ENCODE measurements at regions not wholly inside any gene's neighbourhood (a gene's known extent, or its start where the extent isn't known, plus 50 kb on each side); places are given as distances from the start of the nearest gene placed in this dataset.

DNA sequence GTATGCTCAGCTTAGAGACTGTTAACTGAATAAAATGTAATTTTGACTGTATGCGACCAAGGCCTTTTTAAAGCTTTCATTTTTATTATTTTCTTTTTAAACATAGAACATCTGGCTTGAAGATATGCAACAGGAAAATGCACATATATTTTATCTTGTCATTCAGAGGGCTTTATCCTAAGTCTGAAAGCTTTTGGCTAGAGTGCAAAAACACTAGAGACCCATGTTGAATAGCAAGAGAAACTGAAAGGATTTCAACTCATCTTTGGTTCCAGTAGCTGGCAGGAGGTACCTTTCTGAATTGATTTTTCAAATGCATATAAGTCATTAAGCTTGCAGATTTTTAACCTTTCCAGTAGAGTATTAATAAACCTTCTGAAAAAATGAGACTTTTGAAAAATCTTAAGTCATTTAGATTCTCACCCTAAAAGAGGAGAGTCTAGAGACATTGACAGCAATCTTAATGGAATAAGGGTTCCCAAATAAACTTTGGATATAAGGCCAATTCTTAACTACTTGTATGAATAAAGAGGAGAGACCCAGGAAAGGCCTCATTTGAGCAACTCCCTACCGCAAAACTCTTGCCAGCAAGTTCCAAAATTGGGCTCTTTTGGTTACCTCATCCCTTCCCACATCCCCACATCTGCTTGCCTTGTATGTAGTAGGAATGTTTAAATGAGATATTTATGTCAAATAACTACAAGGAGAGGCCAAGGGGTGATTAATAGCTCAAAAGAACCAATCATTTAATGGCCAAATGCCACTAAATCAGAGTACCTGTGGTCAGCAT lies 454.4 kb downstream of the HTR7 start:
- FAIRE-seq (no peak), DNase-seq (peak in 2 of 5 donors; percentile 24 to 63)
- no peaks in the 10 kb centered on the region for H3K9me3 ChIP-seq (ENCODE audit: control insufficient read depth in 2 of 3, insufficient read depth in 1 of 3, low read length in 3 of 3)
- no peaks in the 10 kb centered on the region for H3K36me3 ChIP-seq (ENCODE audit: control insufficient read depth in 2 of 3, insufficient read depth in 3 of 3, low read length in 3 of 3)
- intact Hi-C loops (cut with DNase I) = no loop called here
- no peak overlapping the region for H3K27ac ChIP-seq (ENCODE audit: low read depth in 2 of 2, low read length in 2 of 2)
- no peak overlapping the region for H3K4me3 ChIP-seq (ENCODE audit: low read length in 3 of 3)
- no peaks in the 10 kb centered on the region for H3K4me1 ChIP-seq (ENCODE audit: control insufficient read depth in 2 of 3, insufficient read depth in 2 of 3, low read depth in 1 of 3, low read length in 3 of 3)
- TF ChIP-seq, protein P1, sequence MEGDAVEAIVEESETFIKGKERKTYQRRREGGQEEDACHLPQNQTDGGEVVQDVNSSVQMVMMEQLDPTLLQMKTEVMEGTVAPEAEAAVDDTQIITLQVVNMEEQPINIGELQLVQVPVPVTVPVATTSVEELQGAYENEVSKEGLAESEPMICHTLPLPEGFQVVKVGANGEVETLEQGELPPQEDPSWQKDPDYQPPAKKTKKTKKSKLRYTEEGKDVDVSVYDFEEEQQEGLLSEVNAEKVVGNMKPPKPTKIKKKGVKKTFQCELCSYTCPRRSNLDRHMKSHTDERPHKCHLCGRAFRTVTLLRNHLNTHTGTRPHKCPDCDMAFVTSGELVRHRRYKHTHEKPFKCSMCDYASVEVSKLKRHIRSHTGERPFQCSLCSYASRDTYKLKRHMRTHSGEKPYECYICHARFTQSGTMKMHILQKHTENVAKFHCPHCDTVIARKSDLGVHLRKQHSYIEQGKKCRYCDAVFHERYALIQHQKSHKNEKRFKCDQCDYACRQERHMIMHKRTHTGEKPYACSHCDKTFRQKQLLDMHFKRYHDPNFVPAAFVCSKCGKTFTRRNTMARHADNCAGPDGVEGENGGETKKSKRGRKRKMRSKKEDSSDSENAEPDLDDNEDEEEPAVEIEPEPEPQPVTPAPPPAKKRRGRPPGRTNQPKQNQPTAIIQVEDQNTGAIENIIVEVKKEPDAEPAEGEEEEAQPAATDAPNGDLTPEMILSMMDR (IDR thresholded peaks at IDR 0.05; ENCODE audit: borderline replicate concordance, extremely low read depth, insufficient read depth) = no peak
- no peak overlapping the region for H3K9ac ChIP-seq (ENCODE audit: low read length in 3 of 3)
- H3K27me3 ChIP-seq (ENCODE audit: control insufficient read depth, insufficient read depth, low read length) = no peaks in the 10 kb centered on the region

DNA sequence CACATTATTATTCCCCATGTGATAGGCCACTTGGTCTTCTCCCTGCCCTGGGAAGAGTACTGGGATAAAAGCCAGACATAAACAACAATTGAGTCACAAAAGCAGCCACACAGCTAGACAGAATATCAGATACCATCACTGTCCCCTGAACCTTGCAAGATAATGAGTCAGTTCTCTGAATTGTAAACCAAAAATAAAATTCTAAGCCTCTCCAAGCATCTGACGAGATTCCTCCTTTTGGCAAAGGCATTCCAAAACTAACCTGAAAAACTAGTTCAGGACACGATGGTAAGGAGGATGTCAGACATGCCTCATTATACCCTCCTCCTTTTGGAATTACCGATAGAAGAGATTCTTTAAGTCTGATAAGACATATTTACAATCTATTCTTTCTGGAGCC lies 450.7 kb downstream of the HTR7 start:
- TF ChIP-seq, protein P1 (IDR thresholded peaks at IDR 0.05; ENCODE audit: borderline replicate concordance, extremely low read depth, insufficient read depth) = no peak
- Histone ChIP-seq H3K9me3 (ENCODE audit: control insufficient read depth in 2 of 3, insufficient read depth in 1 of 3, low read length in 3 of 3) (peaks cover 0 to 5% (median 0%) of the 10 kb centered on the region in 3 donors), H3K4me1 (ENCODE audit: control insufficient read depth in 2 of 3, insufficient read depth in 2 of 3, low read depth in 1 of 3, low read length in 3 of 3) (no peaks in the 10 kb centered on the region), H3K27me3 (ENCODE audit: control insufficient read depth, insufficient read depth, low read length) (no peaks in the 10 kb centered on the region), H3K36me3 (ENCODE audit: control insufficient read depth in 2 of 3, insufficient read depth in 3 of 3, low read length in 3 of 3) (no peaks in the 10 kb centered on the region), H3K9ac (ENCODE audit: low read length in 3 of 3) (no peak overlapping the region), H3K27ac (ENCODE audit: low read depth in 2 of 2, low read length in 2 of 2) (no peak overlapping the region), H3K4me3 (ENCODE audit: low read length in 3 of 3) (no peak overlapping the region)
- DNase-seq = no peak
- FAIRE-seq = no peak
- intact Hi-C loops (cut with DNase I) = no loop called here

DNA sequence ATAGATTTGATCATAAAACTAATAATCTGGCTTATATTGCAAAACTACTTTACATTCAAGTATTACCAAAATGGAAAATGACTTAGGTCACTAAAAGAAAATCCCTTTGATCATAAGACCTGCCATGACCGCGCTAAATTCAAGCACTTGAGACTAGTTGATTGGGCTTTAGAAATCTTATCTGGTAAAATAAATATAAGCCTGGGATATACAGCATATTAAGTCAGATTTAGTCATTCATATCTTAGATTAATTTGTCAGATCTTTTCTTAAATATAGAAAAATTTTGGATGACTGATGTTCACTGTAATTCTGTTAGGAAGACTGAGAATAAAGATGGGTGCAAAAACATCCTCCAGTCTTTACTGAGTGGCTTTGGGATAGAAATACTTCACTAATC lies 450.0 kb downstream of the HTR7 start:
- intact Hi-C loops (cut with DNase I) = no loop called here
- DNase-seq = no peak
- H3K9me3 ChIP-seq (ENCODE audit: control insufficient read depth in 2 of 3, insufficient read depth in 1 of 3, low read length in 3 of 3) = peaks cover 0 to 5% (median 0%) of the 10 kb centered on the region in 3 donors

More for the DNA sequence above, 450.0 kb downstream of the HTR7 start:
- Histone ChIP-seq H3K4me1 (ENCODE audit: control insufficient read depth in 2 of 3, insufficient read depth in 2 of 3, low read depth in 1 of 3, low read length in 3 of 3) (no peaks in the 10 kb centered on the region), H3K4me3 (ENCODE audit: low read length in 3 of 3) (no peak overlapping the region), H3K36me3 (ENCODE audit: control insufficient read depth in 2 of 3, insufficient read depth in 3 of 3, low read length in 3 of 3) (no peaks in the 10 kb centered on the region), H3K27me3 (ENCODE audit: control insufficient read depth, insufficient read depth, low read length) (no peaks in the 10 kb centered on the region), H3K9ac (ENCODE audit: low read length in 3 of 3) (no peak overlapping the region), H3K27ac (ENCODE audit: low read depth in 2 of 2, low read length in 2 of 2) (no peak overlapping the region)
- TF ChIP-seq, protein P1 (IDR thresholded peaks at IDR 0.05; ENCODE audit: borderline replicate concordance, extremely low read depth, insufficient read depth) = no peak
- FAIRE-seq = no peak

Data from kidney (tissue), 13 donors.